Stimulated activated CD4-positive, alpha-beta T cell treated with anti-CD3 and anti-CD28 coated beads, Interleukin-4, amount 100 ng/mL, for 48 hours (primary cell): ENCODE measurements at regions not wholly inside any gene's neighbourhood (a gene's known extent, or its start where the extent isn't known, plus 50 kb on each side); places are given as distances from the start of the nearest gene placed in this dataset.

Source experiments
- DNase-seq, 2 donors: peaks; one replicate each; pipeline ENCODE4 v3.0.0-alpha.2; 2020; ENCODE audit warnings: low read depth in 2 of 2

DNA sequence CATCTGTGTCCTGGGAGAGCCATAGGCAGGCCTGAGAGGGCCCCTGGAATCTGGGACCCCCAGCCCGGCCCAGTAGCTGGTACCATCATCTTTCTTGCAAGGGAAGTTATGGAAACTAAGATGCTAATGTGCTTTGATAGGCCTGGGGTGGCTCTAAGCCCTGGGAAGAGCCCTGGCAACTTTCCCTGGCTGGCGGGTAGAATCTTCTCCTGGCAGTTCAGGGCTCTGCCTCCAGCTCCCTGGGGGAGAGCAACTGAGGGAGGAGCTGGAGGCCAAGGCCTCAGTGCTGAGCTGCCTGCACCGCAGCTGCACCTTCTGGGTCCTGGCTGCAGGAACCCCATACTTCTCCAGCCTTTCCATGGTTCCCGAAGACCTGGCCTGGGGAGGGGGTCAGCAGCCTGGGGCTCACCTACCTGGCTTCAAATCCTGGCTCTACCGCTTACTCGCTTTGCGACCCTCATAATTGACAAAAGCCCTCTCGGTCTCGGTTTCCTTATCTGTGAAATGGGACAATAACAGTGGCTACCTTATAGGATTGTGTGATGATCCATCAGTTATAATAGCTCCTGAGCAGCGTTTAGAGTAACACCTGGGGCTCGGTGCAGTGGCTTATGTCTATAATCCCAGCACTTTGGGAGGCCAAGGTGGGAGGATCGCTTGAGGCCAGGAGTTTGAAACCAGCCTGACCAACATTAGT lies 333.7 kb downstream of the SEC14L1 start:
- no peak for DNase-seq

DNA sequence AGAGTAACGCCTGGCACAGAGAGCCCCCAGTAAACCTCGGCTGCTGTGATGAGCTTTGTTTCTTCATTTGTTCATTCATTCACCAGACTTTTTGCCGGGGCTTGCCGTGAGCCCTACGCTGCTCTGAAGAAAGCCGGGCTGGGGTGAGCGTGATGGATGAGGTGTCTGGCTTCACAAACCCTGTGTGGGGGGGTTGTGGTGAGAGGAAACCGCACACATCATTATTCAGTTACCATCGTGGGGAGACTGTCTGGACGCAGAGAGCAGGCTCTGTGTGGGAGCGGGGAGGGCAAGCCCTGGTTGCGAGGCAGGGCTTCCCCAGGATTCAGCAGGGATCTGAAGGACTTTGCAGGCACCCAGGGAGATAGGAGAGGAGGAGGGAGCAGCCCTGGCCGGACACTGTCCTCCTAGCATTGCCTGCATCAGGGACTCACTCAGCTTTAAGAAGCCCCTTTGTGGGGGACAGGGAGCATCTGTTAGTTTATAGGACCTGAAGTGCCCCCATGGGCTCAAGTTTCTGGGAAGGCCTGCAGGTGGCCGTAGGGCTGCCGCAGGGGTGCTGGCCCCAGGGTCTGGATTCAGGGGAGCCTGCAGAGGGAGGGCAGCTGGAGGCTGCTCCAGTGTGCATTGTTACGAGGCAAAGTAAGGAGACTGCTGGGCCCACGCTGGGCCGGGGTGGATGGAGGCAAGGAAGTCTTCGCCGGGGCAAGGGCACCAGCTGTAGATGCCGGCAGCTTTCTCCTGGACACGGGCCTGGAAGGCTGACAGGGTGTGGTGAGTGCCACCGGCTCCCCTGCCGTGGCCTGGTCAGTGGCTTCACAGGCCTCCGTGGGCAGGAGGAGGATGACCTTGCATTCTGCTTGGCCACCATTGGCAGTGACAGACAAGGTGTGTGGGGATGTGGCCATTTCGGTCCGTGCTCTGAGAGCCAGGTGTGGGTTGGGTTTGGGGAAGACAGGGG lies 334.5 kb downstream of the SEC14L1 start:
- DNase-seq = peak; percentile 58 to 73

DNA sequence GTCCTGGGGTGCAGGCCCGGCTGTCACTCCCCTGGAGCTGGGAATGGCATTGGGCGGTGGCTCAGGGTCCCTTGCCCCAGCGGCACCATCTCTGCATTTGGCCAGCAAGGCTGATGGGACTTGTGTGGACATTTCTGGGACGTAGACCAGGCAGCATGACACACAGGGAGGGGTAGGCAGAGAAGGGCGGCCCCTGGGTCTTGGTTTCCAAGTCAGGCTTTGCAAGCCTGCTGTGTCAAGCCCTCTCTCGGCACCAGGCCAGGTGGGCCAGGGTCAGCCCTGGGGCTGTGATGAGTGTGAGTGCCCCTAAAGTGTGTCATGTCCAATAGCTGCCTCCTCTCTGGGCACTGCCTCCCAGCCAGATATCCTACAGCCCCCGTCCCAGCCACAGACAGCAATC lies 335.2 kb downstream of the SEC14L1 start:
- no peak for DNase-seq

DNA sequence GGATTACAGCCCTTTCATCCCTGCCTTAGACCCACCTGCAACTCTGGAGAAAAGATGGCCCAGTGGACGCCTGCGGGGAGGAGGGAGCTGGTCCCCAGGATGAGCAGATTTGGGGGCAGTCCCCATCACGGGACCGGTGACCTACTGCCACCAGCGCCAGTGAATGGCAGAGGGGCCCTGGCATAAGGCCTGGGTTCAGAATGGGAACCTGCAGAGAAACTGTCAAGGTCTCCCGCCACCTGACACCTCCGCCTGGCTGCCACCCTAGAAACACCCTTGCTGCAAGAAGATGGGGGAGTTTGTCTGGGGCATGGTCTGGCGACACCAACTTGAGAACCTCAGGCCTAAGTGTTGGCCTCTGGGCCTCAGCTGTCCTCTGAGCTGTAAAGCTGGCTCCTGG lies 335.7 kb downstream of the SEC14L1 start:
- no peak for DNase-seq

DNA sequence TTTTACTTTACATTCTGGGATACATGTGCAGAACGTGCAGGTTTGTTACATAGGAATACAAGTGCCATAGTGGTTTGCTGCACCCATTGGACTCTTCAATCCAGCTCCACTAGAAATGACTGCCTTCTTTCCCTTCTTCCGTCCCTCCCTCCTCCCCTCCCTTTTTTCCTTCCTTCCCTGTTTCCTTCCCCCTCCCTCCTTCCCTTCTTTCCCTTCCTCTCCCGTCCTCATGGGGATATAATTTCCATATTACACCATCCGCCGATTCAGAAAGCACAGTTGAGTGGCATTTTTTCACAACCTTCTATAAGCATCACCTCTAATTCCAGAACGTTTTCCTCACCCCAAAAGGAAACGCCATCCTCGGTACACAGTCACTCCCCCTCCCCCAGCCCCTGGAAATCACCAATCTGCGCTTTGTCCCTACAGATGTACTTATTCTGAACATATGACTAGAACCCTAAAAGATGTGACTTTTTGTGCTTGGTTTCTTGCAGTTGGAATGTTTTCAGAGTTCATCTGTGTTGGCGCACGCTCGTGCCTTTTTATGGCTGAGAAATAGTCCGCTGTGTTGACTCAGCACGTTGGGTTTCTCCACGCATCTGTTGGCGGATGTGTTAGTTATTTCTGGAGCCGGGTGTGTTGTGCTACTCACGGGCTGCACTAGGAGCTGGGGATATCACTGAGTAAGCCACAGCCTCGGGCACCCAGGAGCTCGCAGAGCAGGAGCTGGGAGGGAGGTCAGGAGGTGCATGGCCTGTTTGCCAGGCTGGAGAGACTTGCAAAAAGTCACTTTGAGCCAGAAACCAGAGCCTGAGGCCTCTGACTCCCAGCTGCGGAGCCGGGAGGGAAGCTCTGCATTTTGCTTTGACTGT lies 336.4 kb downstream of the SEC14L1 start:
- DNase-seq = no peak

DNA sequence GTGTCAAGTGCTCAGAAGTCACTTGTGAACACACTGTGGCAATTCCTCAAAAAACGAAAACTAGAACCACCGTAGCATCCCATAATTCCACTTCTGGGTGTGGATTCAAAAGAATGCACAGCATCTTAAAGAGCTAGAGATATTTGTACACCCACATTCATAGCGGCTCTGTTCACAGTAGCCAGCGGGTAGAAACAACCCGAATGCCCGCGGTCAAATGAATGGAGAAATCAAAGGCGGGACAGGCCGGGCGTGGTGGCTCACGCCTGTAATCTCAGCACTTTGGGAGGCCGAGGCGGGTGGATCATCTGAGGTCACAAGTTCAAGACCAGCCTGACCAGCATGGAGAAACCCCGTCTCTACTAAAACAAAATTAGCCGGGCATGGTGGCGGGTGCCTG lies 337.5 kb downstream of the SEC14L1 start:
- no peak for DNase-seq

DNA sequence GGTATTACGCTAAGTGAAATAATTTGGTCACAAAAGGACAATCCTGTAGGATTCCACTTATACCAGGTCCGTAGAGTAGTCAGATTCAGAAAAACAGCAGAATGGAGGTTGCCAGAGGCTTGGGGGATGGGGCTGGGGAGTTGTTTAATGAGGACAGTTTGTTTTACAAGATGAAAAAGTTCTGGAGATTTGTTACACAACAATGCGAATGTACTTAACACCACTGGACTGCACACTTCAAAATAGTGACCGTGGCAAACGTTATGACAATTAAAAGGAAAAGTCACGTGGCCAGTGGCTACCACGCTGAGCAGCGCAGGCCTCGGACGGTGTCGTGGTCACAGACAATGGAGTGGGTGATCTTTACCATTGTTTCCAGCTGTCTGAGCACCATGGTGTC lies 338.1 kb downstream of the SEC14L1 start:
- no peak for DNase-seq

DNA sequence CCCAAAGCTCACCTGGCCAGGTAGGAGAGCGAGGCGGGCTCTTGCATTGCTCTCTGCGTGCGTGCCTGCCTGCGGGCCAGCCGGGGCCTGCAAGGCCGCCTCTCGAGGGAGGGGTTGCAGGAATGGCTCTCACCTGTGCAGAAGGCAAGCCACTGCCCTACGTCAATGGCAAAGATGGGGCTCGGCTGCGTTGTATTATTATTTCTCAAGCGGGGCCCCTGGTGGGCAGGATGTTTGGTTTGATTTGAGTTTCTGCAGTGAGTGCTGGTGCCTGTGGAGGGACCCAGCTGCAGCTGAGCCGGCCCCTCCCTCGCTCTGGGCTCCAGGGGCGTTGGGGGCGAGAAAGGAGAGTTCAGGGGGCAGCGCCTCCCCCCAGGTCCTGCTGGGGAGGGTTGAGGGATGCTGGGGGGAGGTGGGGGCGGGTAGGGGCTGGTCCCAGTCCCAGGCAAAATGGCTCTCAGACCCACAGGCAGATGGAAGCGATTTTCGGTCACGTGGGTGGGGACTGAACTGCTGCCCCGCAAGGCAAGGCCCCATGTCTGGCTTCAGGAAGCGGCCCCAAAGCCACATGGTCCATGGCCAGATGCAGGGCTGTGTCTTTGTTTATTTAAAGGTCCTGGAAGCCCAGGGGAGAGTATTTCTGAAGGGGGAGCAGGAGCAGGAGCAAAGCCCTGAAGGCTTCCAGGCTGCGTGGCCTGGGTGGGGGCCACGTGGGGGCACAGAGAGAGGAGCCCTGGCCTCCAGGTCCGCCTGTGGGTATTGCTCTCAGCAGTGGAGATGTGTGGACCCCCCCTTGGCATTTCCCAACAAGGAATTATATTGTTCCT lies 338.8 kb downstream of the SEC14L1 start:
- no peak for DNase-seq

DNA sequence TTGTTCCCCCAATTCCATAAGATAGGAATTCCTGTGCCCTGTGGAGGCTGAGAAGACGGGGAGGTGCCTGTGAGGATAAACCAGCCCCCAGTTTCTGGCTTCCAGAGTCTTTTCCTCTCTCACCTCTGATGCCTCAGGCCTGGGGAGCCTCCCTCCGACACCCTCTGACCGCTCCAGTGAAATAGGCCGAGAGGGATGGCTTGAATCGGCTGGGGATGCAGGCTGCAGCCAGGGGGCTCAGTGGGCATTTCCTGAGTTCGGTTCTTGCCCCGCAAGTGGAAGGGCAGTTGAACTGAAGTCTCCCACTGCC lies 339.4 kb downstream of the SEC14L1 start:
- no peak for DNase-seq

DNA sequence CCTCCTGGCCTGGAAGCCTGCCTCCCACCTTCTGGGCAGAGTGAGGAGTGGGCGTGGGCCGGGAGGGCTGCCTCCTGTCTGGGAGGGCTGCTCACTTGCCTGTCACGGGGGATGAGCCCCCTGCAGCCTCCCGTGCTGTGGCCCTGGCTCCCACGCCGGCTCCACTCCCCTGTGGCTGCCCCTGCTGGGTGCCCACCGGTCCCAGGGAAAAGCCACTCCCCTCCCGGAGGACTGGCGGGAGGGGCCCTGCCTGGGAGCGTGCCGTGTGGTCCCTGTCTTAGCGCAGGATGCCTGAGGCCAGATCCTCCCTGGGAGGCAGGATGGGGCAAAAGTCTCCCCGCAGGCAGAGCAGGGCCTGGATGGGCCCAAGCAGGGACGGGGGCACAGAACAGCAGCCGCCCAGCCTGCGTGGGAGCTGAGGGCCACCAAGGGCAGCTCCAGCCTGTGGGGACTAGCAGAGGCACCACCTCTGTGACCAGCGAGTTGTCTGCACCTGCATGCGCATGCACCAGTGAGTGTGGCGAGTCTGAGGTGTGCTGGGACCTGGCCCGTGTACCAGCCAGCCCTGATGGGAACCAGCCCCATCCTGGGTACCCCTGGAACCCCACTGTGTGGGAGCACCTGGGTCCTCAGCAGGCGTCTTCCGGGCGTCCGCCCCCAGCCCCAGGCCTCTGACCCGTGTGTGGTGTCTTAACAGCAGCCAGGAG lies 339.9 kb downstream of the SEC14L1 start:
- no peak for DNase-seq

DNA sequence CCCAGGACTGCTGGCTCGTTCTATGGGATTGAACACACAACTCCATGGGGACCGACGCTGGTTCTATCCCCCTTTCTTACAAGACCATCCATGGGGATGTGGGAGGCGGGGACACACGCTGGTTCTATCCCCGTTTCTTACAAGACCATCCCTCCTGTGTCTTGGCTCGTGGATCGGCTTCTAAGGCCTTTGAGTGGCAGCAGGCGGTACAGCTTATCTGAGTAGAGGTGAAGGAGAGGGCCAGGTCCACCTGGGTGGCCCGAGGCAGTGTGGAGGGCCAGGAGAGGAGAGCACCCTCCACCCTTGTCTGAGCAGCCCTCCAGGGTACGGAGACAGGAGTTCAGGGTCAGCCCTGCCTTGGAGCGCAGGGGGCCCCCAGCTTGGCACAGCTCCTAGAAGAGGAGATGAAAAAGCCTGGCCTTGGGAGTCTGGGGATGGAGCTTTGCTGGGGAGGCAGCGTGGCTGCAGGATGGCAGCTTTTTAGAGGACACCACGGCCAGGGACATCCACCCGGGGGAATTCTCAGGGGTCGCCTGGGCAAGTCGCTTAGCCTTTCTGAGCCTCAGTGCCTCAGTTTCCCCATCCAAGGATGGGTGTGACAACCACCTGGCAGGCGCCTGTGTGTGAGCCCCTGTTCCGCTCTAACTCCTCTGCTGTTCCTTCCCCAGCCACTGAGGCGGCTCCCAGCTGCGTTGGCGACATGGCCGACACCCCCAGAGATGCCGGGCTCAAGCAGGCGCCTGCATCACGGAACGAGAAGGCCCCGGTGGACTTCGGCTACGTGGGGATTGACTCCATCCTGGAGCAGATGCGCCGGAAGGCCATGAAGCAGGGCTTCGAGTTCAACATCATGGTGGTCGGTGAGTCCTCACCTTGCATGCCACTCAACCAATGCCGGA lies 341.0 kb downstream of the SEC14L1 start:
- no peak for DNase-seq

DNA sequence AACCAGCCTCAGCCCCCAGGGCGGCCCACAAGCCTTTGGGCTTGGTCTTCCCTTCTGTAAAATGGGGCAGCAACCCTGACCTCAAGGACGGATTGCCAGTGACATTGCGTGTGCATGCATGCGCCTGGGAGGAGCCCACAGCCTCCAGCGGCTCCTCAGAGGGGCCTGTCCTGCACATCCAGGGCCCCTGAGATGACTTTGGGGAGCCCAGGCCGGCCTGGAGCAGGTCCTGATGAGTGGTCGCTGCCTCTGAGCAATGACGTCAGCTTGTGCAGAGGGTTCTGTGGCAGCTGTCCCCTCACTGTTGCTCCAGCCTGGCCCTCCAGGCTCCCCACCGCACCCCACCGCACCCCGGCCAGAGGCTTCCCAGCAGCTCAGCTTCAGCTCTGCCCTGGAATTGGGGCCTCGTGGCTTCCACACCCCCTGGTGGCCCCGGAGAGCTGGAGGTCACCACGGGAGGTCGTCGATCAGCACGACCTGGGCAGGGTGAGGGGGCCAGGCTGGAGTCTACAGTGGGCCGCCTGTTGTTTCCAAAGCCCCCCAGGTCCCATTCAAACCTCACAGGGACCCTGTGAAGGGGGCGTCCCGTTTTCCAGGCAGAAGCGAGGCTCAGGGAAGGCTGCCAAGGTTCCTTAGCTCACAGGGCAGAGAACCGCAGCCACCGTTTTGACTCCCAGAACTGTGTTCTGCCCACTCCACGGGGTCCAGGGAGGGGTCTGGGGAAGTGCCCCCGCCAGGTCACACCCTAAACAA lies 341.8 kb downstream of the SEC14L1 start:
- DNase-seq = no peak

DNA sequence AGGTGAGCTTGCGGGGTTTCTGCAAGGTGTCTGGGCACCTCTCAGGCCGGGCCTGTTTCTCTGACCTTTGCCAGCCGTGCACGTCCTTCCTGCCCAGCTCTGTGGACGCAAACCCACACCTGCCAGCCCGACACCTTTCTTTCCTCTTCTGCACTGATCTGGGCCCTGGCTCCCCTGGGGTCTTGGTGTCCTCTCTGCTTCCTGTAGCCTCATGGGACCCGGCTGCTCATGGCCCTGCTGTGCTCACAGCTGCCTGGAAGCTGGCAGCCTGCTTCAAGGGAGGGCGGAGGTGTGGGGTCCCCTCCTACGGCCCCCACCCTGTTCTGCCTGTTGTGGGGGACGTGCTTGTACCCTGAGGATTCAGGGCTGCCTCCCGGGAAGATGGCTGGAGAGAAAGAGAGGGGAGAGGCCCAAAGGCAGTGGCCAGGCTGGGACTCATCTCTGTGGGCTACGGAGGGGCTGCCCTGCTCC lies 342.4 kb downstream of the SEC14L1 start:
- no peak for DNase-seq

DNA sequence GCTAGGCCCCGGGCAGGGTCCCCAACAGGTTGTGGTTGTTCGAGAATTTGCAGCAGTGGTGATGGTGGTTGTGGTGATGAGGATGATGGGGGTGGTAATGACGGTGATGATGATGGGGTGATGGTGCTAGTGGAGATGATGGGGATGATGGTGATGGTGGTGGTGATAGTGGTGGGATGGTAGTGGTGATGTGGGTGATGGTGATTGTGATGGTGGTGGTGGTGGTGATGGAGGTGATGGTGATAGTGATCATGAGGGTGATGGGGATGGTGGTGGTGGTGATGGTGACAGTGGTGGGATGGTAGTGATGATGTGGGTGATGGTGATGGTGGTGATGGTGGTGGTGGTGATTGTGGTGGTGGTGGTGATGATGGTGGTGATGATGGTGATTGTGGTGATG lies 343.3 kb downstream of the SEC14L1 start:
- no peak for DNase-seq

DNA sequence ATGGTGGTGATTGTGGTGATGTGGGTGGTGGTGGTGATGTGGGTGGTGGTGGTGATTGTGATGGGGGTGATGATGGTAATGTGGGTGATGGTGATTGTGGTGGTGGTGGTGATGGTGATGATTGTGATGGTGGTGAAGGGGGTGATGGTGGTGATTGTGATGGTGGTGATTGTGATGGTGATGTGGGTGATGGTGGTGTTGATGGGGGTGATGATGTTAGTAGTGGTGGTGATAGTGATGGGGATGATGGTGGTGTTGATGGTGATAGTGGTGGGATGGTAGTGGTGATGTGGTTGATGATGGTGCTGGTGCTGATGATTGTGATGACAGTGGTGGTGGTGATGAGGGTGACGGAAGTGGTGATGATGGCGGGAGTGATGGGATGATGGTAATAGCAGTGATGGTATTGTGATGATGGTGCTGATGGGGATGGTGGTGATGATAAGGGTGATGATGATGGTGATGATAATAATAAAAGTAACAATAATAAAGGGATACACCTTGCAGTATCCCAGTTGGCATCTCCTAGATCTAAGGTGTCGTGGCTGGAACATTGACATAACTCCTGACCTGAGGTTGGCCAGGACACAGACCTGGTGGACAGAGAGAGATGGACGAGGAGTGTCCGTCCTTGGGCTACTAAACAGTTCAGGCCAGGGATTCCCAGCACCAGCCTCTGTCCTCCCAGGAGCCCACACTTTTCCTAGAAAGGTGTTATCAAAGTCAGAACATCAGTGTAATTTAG lies 344.5 kb downstream of the SEC14L1 start:
- no peak for DNase-seq

DNA sequence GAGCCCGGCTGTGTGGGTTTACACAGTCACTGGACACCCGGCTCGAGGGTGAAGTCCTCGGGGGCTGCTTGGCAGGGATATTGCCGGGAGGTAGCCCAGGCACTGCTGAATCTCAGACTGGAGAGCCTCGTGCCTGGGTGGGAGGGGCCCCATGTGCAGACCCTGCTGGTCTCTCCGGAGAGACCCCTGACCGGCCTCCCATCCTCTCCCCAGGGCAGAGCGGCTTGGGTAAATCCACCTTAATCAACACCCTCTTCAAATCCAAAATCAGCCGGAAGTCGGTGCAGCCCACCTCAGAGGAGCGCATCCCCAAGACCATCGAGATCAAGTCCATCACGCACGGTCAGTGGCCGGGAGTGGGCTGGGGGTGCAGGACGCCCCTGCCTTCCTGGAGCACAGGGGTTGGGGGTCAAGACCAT lies 346.5 kb downstream of the SEC14L1 start:
- DNase-seq = no peak

DNA sequence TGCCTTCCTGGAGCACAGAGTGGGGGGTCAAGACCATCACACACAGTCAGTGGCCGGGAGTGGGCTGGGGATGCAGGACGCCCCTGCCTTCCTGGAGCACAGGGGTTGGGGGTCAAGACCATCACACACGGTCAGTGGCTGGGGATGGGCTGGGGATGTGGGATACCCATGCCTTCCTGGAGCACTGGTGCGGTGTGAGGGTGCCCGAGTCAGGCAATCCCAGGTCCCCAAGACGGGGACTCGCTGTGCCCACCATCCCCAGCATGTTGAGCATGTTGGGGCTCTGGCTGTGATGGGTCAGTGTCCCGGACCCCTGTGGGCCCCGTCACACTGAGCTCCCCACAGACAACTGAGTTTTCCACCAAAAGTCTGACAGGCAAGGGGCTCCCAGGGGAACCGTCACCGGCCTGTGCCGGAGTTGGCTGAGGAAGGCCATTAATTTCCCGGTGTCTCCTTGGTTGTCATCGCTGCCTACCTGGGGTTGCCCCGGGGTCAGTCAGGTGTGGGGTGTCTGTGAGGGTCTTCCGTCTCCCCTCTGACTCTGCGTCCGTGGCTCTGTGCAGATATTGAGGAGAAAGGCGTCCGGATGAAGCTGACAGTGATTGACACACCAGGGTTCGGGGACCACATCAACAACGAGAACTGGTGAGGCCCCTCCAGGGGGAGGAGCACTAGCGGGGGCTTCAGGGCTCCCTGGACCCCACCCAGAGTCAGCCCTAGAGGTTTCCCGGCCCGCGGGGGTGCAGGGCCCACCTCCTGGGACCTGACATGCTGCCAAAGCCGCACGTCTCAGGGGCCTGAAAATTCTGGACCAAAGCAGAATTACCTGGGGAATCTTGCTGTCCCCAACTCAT lies 347.1 kb downstream of the SEC14L1 start:
- DNase-seq = no peak
